AG09309 (cell line): ENCODE measurements at regions not wholly inside any gene's neighbourhood (a gene's known extent, or its start where the extent isn't known, plus 50 kb on each side); places are given as distances from the start of the nearest gene placed in this dataset.
"Not testable (repeated sequence)": the region's sequence is repeated elsewhere in the genome, so short reads cannot be mapped to it uniquely, and the experiment has no call there.

Source experiments
- DNase-seq: peaks from one replicate; pipeline ENCODE4 v3.0.0-alpha.2; 2010; ENCODE audit warnings: low read depth
- H3K4me3 ChIP-seq: 2 replicates; pipeline ENCODE4 v1.5.1; 2011; ENCODE audit warnings: mild to moderate bottlenecking, low read depth, low read length, moderate library complexity; ENCODE audit not compliant: control insufficient read depth
- CTCF ChIP-seq: IDR thresholded peaks from 2 replicates; pipeline ENCODE4 v1.5.1; 2011; ENCODE audit warnings: mild to moderate bottlenecking, low read depth, low read length, inconsistent platforms; ENCODE audit not compliant: insufficient read depth, control insufficient read depth; ENCODE audit errors: missing control alignments

GRCh38 chr9:88267283-88267682 lies 121.0 kb upstream of the SPIN1 start:
- no peak for TF ChIP-seq CTCF
- no peak overlapping the region for H3K4me3 ChIP-seq
- no peak for DNase-seq

DNA sequence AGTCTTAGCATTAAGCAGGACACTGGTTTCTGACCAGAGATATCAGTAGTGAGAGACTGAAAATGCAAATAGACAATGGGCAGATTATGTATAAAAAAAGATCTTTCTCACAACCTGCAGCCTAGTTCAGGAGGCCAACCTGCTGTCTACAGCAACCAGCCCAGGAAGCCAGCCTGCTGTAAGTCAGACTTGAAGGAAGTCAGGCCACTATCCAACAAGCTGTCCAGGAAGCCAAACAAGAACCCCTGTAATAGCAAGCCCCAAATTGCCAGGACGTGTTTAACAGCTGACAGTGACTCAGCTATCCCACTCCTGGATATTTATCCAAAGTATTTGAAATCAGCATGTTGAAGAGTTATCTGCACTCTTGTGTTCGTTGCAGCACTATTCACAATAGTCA lies 121.8 kb upstream of the SPIN1 start:
- no peak for TF ChIP-seq CTCF
- no peak for DNase-seq
- H3K4me3 ChIP-seq = no peak overlapping the region

DNA sequence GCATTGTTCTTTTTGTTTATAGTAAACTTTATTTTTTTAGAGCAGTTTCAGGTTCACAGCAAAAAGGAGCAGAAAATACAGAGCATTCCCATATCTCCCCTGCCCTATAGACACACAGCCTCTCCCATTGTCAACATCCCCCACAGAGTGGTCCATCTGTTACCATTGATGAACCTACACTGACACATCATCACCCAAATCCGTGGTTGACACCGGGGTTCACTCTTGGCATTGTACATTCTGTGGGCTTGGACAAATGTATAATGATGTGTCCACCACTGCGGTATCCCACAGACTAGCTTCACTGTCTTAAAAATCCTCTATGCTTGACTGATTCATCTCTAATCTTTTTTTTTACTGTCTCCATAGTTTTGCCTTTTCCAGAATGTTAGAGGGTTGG lies 120.7 kb upstream of the SPATA31C2 start:
- no peak overlapping the region; the same call in 1 of the 2 replicates for H3K4me3 ChIP-seq
- TF ChIP-seq CTCF = no peak
- DNase-seq = no peak

- DNase-seq = no peak
- TF ChIP-seq CTCF = no peak
These were observed 120.3 kb upstream of the SPATA31C2 start for GRCh38 chr9:88258601-88259000.

GRCh38 chr9:88258024-88258423 lies 119.7 kb upstream of the SPATA31C2 start:
- no peak for DNase-seq
- no peak overlapping the region for H3K4me3 ChIP-seq
- TF ChIP-seq CTCF = no peak

More at GRCh38 chr9:88258601-88259000, 120.3 kb upstream of the SPATA31C2 start:
- H3K4me3 ChIP-seq = no peak overlapping the region; the same call in 1 of the 2 replicates

GRCh38 chr9:88256216-88256615 lies 117.9 kb upstream of the SPATA31C2 start:
- no peak for TF ChIP-seq CTCF
- H3K4me3 ChIP-seq = no peak overlapping the region
- DNase-seq = no peak

GRCh38 chr9:88255806-88256205 lies 117.5 kb upstream of the SPATA31C2 start:
- not testable (repeated sequence) for DNase-seq, H3K4me3 ChIP-seq

GRCh38 chr9:88251903-88252302 lies 113.6 kb upstream of the SPATA31C2 start:
- H3K4me3 ChIP-seq = no peak overlapping the region
- no peak for TF ChIP-seq CTCF
- no peak for DNase-seq
